GM21717 (cell line): ENCODE measurements at regions not wholly inside any gene's neighbourhood (a gene's known extent, or its start where the extent isn't known, plus 50 kb on each side); places are given as distances from the start of the nearest gene placed in this dataset.

Source experiments
- ATAC-seq: cut with Tn5 transposase; IDR thresholded peaks from one replicate; pipeline ENCODE4 v1.9.1; 2021; ENCODE audit warnings: mild to moderate bottlenecking, moderate library complexity; ENCODE audit not compliant: unreplicated experiment

- no peak for ATAC-seq
These were observed 148.1 kb upstream of the AGAP1 start for GRCh38 chr2:235345745-235346144.

- no peak for ATAC-seq
These were observed 146.2 kb upstream of the AGAP1 start for GRCh38 chr2:235347691-235348090.

- no peak for ATAC-seq
These were observed 145.5 kb upstream of the AGAP1 start for GRCh38 chr2:235348329-235348728.

GRCh38 chr2:235350234-235350633 is 143.6 kb upstream of the AGAP1 start:
- no peak for ATAC-seq

- no peak for ATAC-seq
These were observed 141.3 kb upstream of the AGAP1 start for GRCh38 chr2:235352541-235352940.

GRCh38 chr2:235357881-235358280 is 136.0 kb upstream of the AGAP1 start:
- ATAC-seq: no peak

GRCh38 chr2:235358981-235359471 is 134.8 kb upstream of the AGAP1 start:
- no peak for ATAC-seq

GRCh38 chr2:235360446-235360845 is 133.4 kb upstream of the AGAP1 start:
- no peak for ATAC-seq

GRCh38 chr2:235365743-235366142 is 128.1 kb upstream of the AGAP1 start:
- no peak for ATAC-seq

- ATAC-seq: no peak
These were observed 127.5 kb upstream of the AGAP1 start for GRCh38 chr2:235366390-235366789.

- no peak for ATAC-seq
These were observed 127.0 kb upstream of the AGAP1 start for GRCh38 chr2:235366807-235367206.

GRCh38 chr2:235371018-235371417 is 122.8 kb upstream of the AGAP1 start:
- ATAC-seq: no peak

- no peak for ATAC-seq
These were observed 120.7 kb upstream of the AGAP1 start for GRCh38 chr2:235373171-235373570.

- ATAC-seq: no peak
These were observed 116.7 kb upstream of the AGAP1 start for GRCh38 chr2:235377176-235377575.

- ATAC-seq: no peak
These were observed 115.6 kb upstream of the AGAP1 start for GRCh38 chr2:235378246-235378645.

- no peak for ATAC-seq
These were observed 114.9 kb upstream of the AGAP1 start for GRCh38 chr2:235378944-235379343.

- ATAC-seq: no peak
These were observed 112.5 kb upstream of the AGAP1 start for GRCh38 chr2:235381261-235381912.

- no peak for ATAC-seq
These were observed 111.7 kb upstream of the AGAP1 start for GRCh38 chr2:235382179-235382578.

- no peak for ATAC-seq
These were observed 111.2 kb upstream of the AGAP1 start for GRCh38 chr2:235382601-235383000.

- ATAC-seq: no peak
These were observed 110.5 kb upstream of the AGAP1 start for GRCh38 chr2:235383272-235383843.

- ATAC-seq: no peak
These were observed 109.2 kb upstream of the AGAP1 start for GRCh38 chr2:235384624-235385023.

- no peak for ATAC-seq
These were observed 104.2 kb upstream of the AGAP1 start for GRCh38 chr2:235389626-235390025.
